ENCODE measurements at regions not wholly inside any gene's neighbourhood (a gene's known extent, or its start where the extent isn't known, plus 50 kb on each side); places are given as distances from the start of the nearest gene placed in this dataset.

- CTCF ChIA-PET (ENCODE audit: partially characterized antibody): no interaction called here
- Mint-ChIP-seq H3K36me3 (no peaks in the 10 kb centered on the region), H3K27me3 (peaks cover 8 to 15% of the 10 kb centered on the region in 2 donors)
Observed at GRCh38 chr12:69055280-69055679, 122.3 kb upstream of the CPM start.

GRCh38 chr12:69055706-69056105 lies 122.7 kb upstream of the CPM start:
- H3K4me1 Mint-ChIP-seq: peaks cover 0 to 5% (median 1%) of the 10 kb centered on the region in 4 donors

More at GRCh38 chr12:69055280-69055679, 122.3 kb upstream of the CPM start:
- no peaks in the 10 kb centered on the region for H3K36me3 ChIP-seq (ENCODE audit: insufficient read depth, low read length)
- no peak overlapping the region for H3K27ac Mint-ChIP-seq
- no peak overlapping the region for H3K4me3 ChIP-seq (ENCODE audit: low read length in 2 of 2)
- no peaks in the 10 kb centered on the region for H3K27me3 ChIP-seq (ENCODE audit: insufficient read depth, low read length)
- H3K4me1 Mint-ChIP-seq: peaks cover 0 to 5% (median 1%) of the 10 kb centered on the region in 4 donors
- peaks cover 0 to 6% (median under 1%) of the 10 kb centered on the region in 8 donors for H3K9me3 Mint-ChIP-seq
- intact Hi-C loops (cut with micrococcal nuclease): no loop called here
- POLR2A ChIA-PET (ENCODE audit: partially characterized antibody): no interaction called here
- DNase-seq: no peak
- no peaks in the 10 kb centered on the region for H3K4me1 ChIP-seq (ENCODE audit: insufficient read depth, low read length)
- no peak overlapping the region for H3K4me3 Mint-ChIP-seq
- no peak overlapping the region for H3K27ac ChIP-seq (ENCODE audit: low read depth, low read length)
- no peaks in the 10 kb centered on the region for H3K9me3 ChIP-seq (ENCODE audit: control insufficient read depth in 1 of 2, low read length in 2 of 2)

GRCh38 chr12:69056743-69057515 lies 124.0 kb upstream of the CPM start:
- Mint-ChIP-seq H3K4me3 (no peak overlapping the region), H3K9me3 (no peaks in the 10 kb centered on the region), H3K36me3 (no peaks in the 10 kb centered on the region), H3K27me3 (peaks cover 0 to 4% of the 10 kb centered on the region in 2 donors), H3K4me1 (peaks cover 0 to 5% (median 1%) of the 10 kb centered on the region in 4 donors), H3K27ac (no peak overlapping the region)
- intact Hi-C loops (cut with micrococcal nuclease): no loop called here
- ChIA-PET POLR2A (ENCODE audit: partially characterized antibody) (no interaction called here), CTCF (ENCODE audit: partially characterized antibody) (no interaction called here)
- no peaks in the 10 kb centered on the region for H3K4me1 ChIP-seq (ENCODE audit: insufficient read depth, low read length)
- H3K9me3 ChIP-seq (ENCODE audit: control insufficient read depth in 1 of 2, low read length in 2 of 2): no peaks in the 10 kb centered on the region
- H3K36me3 ChIP-seq (ENCODE audit: insufficient read depth, low read length): no peaks in the 10 kb centered on the region
- H3K4me3 ChIP-seq (ENCODE audit: low read length in 2 of 2): no peak overlapping the region
- no peak overlapping the region for H3K27ac ChIP-seq (ENCODE audit: low read depth, low read length)
- no peak for DNase-seq
- H3K27me3 ChIP-seq (ENCODE audit: insufficient read depth, low read length): no peaks in the 10 kb centered on the region

More at GRCh38 chr12:69055706-69056105, 122.7 kb upstream of the CPM start:
- no peaks in the 10 kb centered on the region for H3K36me3 ChIP-seq (ENCODE audit: insufficient read depth, low read length)
- no peak overlapping the region for H3K27ac ChIP-seq (ENCODE audit: low read depth, low read length)
- H3K36me3 Mint-ChIP-seq: no peaks in the 10 kb centered on the region
- H3K4me3 ChIP-seq (ENCODE audit: low read length in 2 of 2): no peak overlapping the region
- no peaks in the 10 kb centered on the region for H3K27me3 ChIP-seq (ENCODE audit: insufficient read depth, low read length)
- no peak overlapping the region for H3K27ac Mint-ChIP-seq
- intact Hi-C loops (cut with micrococcal nuclease): no loop called here
- ChIA-PET CTCF (ENCODE audit: partially characterized antibody) (no interaction called here), POLR2A (ENCODE audit: partially characterized antibody) (no interaction called here)
- no peaks in the 10 kb centered on the region for H3K4me1 ChIP-seq (ENCODE audit: insufficient read depth, low read length)
- no peaks in the 10 kb centered on the region for H3K9me3 ChIP-seq (ENCODE audit: control insufficient read depth in 1 of 2, low read length in 2 of 2)
- H3K4me3 Mint-ChIP-seq: no peak overlapping the region
- H3K9me3 Mint-ChIP-seq: peaks cover 0 to 5% (median 0%) of the 10 kb centered on the region in 8 donors
- peaks cover 6 to 10% of the 10 kb centered on the region in 2 donors for H3K27me3 Mint-ChIP-seq
- DNase-seq: no peak

DNA sequence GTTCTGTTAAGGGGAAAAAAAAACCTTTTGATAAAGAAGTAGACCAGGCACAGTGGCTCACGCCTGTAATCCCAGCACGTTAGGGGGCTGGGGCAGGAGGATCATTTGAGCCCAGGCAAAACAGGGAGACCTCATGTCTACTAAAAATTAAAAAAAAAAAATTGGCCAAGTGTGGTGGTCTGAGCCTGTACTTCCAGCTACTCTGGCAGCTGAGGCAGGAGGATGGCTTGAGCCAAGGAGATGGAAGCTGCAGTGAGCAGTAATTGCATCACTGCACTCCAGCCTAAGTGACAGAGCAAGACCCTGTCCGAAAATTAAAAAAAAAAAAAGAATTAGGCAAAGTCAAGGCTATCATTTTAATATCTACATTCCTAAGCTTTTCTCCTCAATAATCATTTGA lies 124.8 kb upstream of the CPM start:
- H3K4me3 ChIP-seq (ENCODE audit: low read length in 2 of 2): no peak overlapping the region
- ChIA-PET POLR2A (ENCODE audit: partially characterized antibody) (no interaction called here), CTCF (ENCODE audit: partially characterized antibody) (no interaction called here)
- Mint-ChIP-seq H3K9me3 (no peaks in the 10 kb centered on the region), H3K36me3 (no peaks in the 10 kb centered on the region), H3K4me3 (no peak overlapping the region), H3K27me3 (peaks cover 0 to 4% of the 10 kb centered on the region in 2 donors), H3K4me1 (peaks cover 0 to 2% (median 1%) of the 10 kb centered on the region in 4 donors), H3K27ac (no peak overlapping the region)
- no peak for DNase-seq
- intact Hi-C loops (cut with micrococcal nuclease): no loop called here
- no peaks in the 10 kb centered on the region for H3K9me3 ChIP-seq (ENCODE audit: control insufficient read depth in 1 of 2, low read length in 2 of 2)
- H3K4me1 ChIP-seq (ENCODE audit: insufficient read depth, low read length): no peaks in the 10 kb centered on the region
- no peak overlapping the region for H3K27ac ChIP-seq (ENCODE audit: low read depth, low read length)
- no peaks in the 10 kb centered on the region for H3K36me3 ChIP-seq (ENCODE audit: insufficient read depth, low read length)
- no peaks in the 10 kb centered on the region for H3K27me3 ChIP-seq (ENCODE audit: insufficient read depth, low read length)

DNA sequence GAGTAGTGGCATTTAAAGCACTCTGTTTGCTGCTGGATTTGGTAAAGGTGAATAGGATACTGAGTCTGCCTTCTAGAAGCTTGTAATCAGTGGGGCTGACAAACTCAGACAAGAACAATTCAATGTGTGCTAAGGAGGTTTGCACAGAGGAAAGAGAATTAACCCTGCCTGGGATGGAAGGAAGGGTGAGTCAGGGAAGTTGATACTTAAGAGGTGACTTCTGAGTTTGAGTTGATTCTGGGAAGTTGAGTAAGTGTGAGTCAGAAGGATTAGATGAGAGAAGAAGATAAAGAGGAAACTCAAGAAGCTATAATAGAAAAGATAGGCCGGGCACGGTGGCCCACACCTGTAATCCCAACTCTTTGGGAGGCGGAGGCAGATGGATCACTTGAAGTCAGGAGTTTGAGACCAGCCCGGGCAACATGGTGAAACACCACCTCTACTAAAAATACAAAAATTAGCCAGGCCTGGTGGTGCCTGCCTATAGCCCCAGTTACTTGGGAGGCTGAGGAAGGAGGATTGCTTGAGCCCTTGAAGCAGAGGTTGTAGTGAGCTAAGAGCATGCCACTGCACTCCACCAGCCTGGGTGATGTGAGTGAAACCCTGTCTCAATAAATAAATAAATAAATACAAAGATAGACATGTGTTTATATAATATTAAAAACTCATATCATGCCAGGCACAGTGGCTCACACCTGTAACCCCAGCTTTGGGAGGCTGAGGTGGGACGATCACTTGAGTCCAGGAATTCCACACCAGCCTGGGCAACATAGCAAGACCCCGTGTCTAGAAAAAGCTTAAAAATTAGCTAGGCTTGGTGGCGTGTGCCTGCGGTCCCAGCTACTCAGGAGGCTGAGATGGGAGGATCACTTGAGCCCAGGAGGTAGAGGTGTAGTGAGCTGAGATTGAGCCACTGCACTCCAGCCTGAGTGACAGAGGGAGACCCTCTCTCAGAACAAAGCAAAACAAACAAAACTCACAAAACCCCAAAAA lies 126.8 kb upstream of the CPM start:
- Mint-ChIP-seq H3K9me3 (no peaks in the 10 kb centered on the region), H3K36me3 (no peaks in the 10 kb centered on the region), H3K27ac (no peak overlapping the region), H3K4me3 (no peak overlapping the region), H3K27me3 (peaks cover 0 to 4% of the 10 kb centered on the region in 2 donors), H3K4me1 (no peaks in the 10 kb centered on the region)
- intact Hi-C loops (cut with micrococcal nuclease): no loop called here
- Histone ChIP-seq H3K27me3 (ENCODE audit: insufficient read depth, low read length) (no peaks in the 10 kb centered on the region), H3K4me1 (ENCODE audit: insufficient read depth, low read length) (no peaks in the 10 kb centered on the region), H3K4me3 (ENCODE audit: low read length in 2 of 2) (no peak overlapping the region), H3K27ac (ENCODE audit: low read depth, low read length) (no peak overlapping the region), H3K9me3 (ENCODE audit: control insufficient read depth in 1 of 2, low read length in 2 of 2) (no peaks in the 10 kb centered on the region), H3K36me3 (ENCODE audit: insufficient read depth, low read length) (no peaks in the 10 kb centered on the region)
- no peak for DNase-seq
- CTCF ChIA-PET (ENCODE audit: partially characterized antibody): interaction anchor here (3.4 kb wide), 1 partner anchor 11 kb away, joined by 20 read pairs; no protein-coding TSS in a partner anchor
- POLR2A ChIA-PET (ENCODE audit: partially characterized antibody): no interaction called here

GRCh38 chr12:69061574-69061973 lies 128.6 kb upstream of the CPM start:
- Mint-ChIP-seq H3K27me3 (peaks cover 0 to 3% of the 10 kb centered on the region in 2 donors), H3K4me1 (no peaks in the 10 kb centered on the region), H3K27ac (no peak overlapping the region), H3K36me3 (no peaks in the 10 kb centered on the region), H3K4me3 (no peak overlapping the region), H3K9me3 (no peaks in the 10 kb centered on the region)
- POLR2A ChIA-PET (ENCODE audit: partially characterized antibody): no interaction called here
- no peak overlapping the region for H3K4me3 ChIP-seq (ENCODE audit: low read length in 2 of 2)
- no peak overlapping the region for H3K27ac ChIP-seq (ENCODE audit: low read depth, low read length)
- H3K4me1 ChIP-seq (ENCODE audit: insufficient read depth, low read length): no peaks in the 10 kb centered on the region
- no peaks in the 10 kb centered on the region for H3K36me3 ChIP-seq (ENCODE audit: insufficient read depth, low read length)
- no peaks in the 10 kb centered on the region for H3K9me3 ChIP-seq (ENCODE audit: control insufficient read depth in 1 of 2, low read length in 2 of 2)
- intact Hi-C loops (cut with micrococcal nuclease): no loop called here
- CTCF ChIA-PET (ENCODE audit: partially characterized antibody): interaction anchor here (3.4 kb wide), 1 partner anchor 10 kb away, joined by 20 read pairs; no protein-coding TSS in a partner anchor
- no peaks in the 10 kb centered on the region for H3K27me3 ChIP-seq (ENCODE audit: insufficient read depth, low read length)
- DNase-seq: no peak

DNA sequence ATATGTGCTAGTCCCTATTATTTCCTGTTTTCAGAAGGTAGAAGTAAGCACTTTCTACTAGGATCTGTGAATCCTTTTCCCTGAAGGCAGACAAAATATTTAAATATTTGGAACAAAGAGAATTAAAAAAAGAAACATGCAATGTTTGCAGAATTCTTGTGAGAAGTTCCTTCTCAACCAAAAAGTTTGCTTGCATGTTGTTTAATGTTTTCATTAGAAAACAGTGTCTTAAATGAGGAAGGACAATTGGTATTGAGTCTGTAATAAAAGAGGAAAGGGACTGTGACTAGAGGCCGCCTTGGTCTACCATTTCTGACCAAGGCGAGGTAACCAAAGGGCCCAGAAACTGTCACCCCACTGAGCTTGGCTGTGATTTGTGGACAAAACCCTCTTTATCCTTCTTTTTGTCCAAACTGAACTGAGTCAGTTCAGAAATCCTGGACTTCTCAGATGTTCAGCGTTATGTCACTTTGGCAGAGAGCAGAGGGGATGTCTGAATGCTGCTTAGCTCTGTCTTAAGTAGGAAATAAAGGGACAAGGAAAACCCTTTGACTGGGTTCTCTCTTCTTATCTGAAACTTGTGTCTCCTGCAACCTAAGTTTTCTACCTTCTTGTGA lies 129.8 kb upstream of the CPM start:
- Mint-ChIP-seq H3K36me3 (no peaks in the 10 kb centered on the region), H3K27me3 (peaks cover 0 to 3% of the 10 kb centered on the region in 2 donors), H3K9me3 (no peaks in the 10 kb centered on the region), H3K4me3 (no peak overlapping the region), H3K27ac (no peak overlapping the region), H3K4me1 (no peaks in the 10 kb centered on the region)
- no peak overlapping the region for H3K4me3 ChIP-seq (ENCODE audit: low read length in 2 of 2)
- H3K36me3 ChIP-seq (ENCODE audit: insufficient read depth, low read length): no peaks in the 10 kb centered on the region
- no peak for DNase-seq
- no peaks in the 10 kb centered on the region for H3K9me3 ChIP-seq (ENCODE audit: control insufficient read depth in 1 of 2, low read length in 2 of 2)
- POLR2A ChIA-PET (ENCODE audit: partially characterized antibody): no interaction called here
- no peak overlapping the region for H3K27ac ChIP-seq (ENCODE audit: low read depth, low read length)
- intact Hi-C loops (cut with micrococcal nuclease): no loop called here
- H3K27me3 ChIP-seq (ENCODE audit: insufficient read depth, low read length): no peaks in the 10 kb centered on the region
- CTCF ChIA-PET (ENCODE audit: partially characterized antibody): interaction anchor here (3.4 kb wide), 1 partner anchor 8 kb away, joined by 20 read pairs; no protein-coding TSS in a partner anchor
- H3K4me1 ChIP-seq (ENCODE audit: insufficient read depth, low read length): no peaks in the 10 kb centered on the region

Measured in CD4-positive, alpha-beta memory T cell (primary cell).